SK-N-SH (cell line): ENCODE measurements at regions not wholly inside any gene's neighbourhood (a gene's known extent, or its start where the extent isn't known, plus 50 kb on each side); places are given as distances from the start of the nearest gene placed in this dataset.

Experiments used
- CHD2 ChIP-seq: fragments of 150-350 bp; IDR thresholded peaks from 2 replicates; pipeline ENCODE4 v1.6.1; 2018; ENCODE audit warnings: low read length; ENCODE audit not compliant: partially characterized antibody
- ELF1 ChIP-seq: IDR thresholded peaks from 2 replicates; pipeline ENCODE4 v1.4.0; 2012
- FOXJ3 ChIP-seq: sonication (generic); formaldehyde crosslinking; IDR thresholded peaks from 2 replicates; pipeline ENCODE4 v1.5.1; 2020; ENCODE audit warnings: mild to moderate bottlenecking, missing genetic modification reagents
- FOXM1 ChIP-seq: IDR thresholded peaks from 2 replicates; pipeline ENCODE4 v1.4.0; 2012; ENCODE audit warnings: low read depth, mild to moderate bottlenecking
- GABPA ChIP-seq: IDR thresholded peaks from 2 replicates; pipeline ENCODE4 v1.4.0; 2012; ENCODE audit warnings: low read depth, mild to moderate bottlenecking
- NFIC ChIP-seq: IDR thresholded peaks from 2 replicates; pipeline ENCODE4 v1.4.0; 2012; ENCODE audit warnings: borderline replicate concordance
- POLR2AphosphoS5 ChIP-seq: IDR thresholded peaks from 2 replicates; pipeline ENCODE4 v1.6.1; 2012; ENCODE audit warnings: low read depth, low read length
- RAD21 ChIP-seq: IDR thresholded peaks from 2 replicates; pipeline ENCODE4 v1.6.1; 2012; ENCODE audit warnings: mild to moderate bottlenecking, low read length
- SIN3A ChIP-seq: IDR thresholded peaks from 2 replicates; pipeline ENCODE4 v1.6.1; 2012; ENCODE audit warnings: low read depth, mild to moderate bottlenecking, low read length, moderate library complexity, borderline replicate concordance
- TF ChIP-seq, protein P1 (sequence below): fragments of 200-600 bp; sonication (generic); IDR thresholded peaks from 2 replicates; pipeline ENCODE4 v1.6.1; 2017; ENCODE audit warnings: antibody characterized with exemption, mild to moderate bottlenecking, moderate library complexity
- TF ChIP-seq, protein P2 (sequence below): IDR thresholded peaks from 2 replicates; pipeline ENCODE4 v1.4.0; 2012; ENCODE audit warnings: low read depth, borderline replicate concordance
- TF ChIP-seq, protein P3 (sequence below): IDR thresholded peaks from 2 replicates; pipeline ENCODE4 v1.4.0; 2012; ENCODE audit warnings: low read depth
- TF ChIP-seq, protein P4 (sequence below): IDR thresholded peaks from 2 replicates; pipeline ENCODE4 v1.4.0; 2012; ENCODE audit warnings: low read depth, borderline replicate concordance

DNA sequence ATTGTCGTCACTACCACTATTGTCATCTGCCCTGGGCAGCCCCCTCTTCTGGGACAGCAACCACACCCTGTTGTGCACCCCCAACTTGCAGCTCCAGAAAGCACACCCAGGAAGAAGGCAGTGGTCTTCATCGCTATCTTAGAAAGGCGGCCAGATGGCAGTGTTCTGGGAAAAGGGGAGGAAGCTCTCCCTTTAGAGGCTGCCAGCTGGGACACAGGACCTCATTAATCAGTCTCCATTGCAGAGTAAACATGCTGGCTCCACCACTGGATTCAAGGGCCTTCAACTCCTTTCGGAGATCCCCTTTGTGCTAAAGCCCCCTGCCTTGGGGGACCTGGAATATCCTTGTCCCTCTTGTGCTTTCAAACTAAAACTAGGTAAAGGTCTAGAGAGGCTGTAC is 199.3 kb upstream of the LINGO1 start:
- TF ChIP-seq, protein P1, sequence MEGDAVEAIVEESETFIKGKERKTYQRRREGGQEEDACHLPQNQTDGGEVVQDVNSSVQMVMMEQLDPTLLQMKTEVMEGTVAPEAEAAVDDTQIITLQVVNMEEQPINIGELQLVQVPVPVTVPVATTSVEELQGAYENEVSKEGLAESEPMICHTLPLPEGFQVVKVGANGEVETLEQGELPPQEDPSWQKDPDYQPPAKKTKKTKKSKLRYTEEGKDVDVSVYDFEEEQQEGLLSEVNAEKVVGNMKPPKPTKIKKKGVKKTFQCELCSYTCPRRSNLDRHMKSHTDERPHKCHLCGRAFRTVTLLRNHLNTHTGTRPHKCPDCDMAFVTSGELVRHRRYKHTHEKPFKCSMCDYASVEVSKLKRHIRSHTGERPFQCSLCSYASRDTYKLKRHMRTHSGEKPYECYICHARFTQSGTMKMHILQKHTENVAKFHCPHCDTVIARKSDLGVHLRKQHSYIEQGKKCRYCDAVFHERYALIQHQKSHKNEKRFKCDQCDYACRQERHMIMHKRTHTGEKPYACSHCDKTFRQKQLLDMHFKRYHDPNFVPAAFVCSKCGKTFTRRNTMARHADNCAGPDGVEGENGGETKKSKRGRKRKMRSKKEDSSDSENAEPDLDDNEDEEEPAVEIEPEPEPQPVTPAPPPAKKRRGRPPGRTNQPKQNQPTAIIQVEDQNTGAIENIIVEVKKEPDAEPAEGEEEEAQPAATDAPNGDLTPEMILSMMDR = no peak
- no peak for TF ChIP-seq CHD2
- TF ChIP-seq GABPA = no peak
- TF ChIP-seq FOXJ3 (CRISPR knock-in tag) = no peak
- TF ChIP-seq ELF1 = no peak
- TF ChIP-seq, protein P2, sequence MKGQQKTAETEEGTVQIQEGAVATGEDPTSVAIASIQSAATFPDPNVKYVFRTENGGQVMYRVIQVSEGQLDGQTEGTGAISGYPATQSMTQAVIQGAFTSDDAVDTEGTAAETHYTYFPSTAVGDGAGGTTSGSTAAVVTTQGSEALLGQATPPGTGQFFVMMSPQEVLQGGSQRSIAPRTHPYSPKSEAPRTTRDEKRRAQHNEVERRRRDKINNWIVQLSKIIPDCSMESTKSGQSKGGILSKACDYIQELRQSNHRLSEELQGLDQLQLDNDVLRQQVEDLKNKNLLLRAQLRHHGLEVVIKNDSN = no peak
- TF ChIP-seq RAD21 = no peak
- TF ChIP-seq FOXM1 = no peak
- TF ChIP-seq POLR2AphosphoS5 = no peak
- TF ChIP-seq, protein P3, sequence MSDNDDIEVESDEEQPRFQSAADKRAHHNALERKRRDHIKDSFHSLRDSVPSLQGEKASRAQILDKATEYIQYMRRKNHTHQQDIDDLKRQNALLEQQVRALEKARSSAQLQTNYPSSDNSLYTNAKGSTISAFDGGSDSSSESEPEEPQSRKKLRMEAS = no peak
- TF ChIP-seq NFIC = no peak
- TF ChIP-seq SIN3A = no peak
- TF ChIP-seq, protein P4, sequence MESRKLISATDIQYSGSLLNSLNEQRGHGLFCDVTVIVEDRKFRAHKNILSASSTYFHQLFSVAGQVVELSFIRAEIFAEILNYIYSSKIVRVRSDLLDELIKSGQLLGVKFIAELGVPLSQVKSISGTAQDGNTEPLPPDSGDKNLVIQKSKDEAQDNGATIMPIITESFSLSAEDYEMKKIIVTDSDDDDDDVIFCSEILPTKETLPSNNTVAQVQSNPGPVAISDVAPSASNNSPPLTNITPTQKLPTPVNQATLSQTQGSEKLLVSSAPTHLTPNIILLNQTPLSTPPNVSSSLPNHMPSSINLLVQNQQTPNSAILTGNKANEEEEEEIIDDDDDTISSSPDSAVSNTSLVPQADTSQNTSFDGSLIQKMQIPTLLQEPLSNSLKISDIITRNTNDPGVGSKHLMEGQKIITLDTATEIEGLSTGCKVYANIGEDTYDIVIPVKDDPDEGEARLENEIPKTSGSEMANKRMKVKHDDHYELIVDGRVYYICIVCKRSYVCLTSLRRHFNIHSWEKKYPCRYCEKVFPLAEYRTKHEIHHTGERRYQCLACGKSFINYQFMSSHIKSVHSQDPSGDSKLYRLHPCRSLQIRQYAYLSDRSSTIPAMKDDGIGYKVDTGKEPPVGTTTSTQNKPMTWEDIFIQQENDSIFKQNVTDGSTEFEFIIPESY = no peak
